Neural cell (in vitro differentiated cells): ENCODE measurements at regions not wholly inside any gene's neighbourhood (a gene's known extent, or its start where the extent isn't known, plus 50 kb on each side); places are given as distances from the start of the nearest gene placed in this dataset.
"Not testable (repeated sequence)": the region's sequence is repeated elsewhere in the genome, so short reads cannot be mapped to it uniquely, and the experiment has no call there.

Experiments
- H2AFZ ChIP-seq: fragments of 200-600, 300-800 bp; sonication (generic), shearing (Covaris generic); 2 replicates; pipeline ENCODE4 v1.6.0; 2014; ENCODE audit warnings: low read depth, mild to moderate bottlenecking, antibody characterized with exemption, low read length, moderate library complexity
- H3F3A ChIP-seq: fragments of 200-600 bp; shearing (Covaris generic); 2 replicates; pipeline ENCODE4 v1.6.1; 2016; ENCODE audit warnings: mild to moderate bottlenecking, moderate library complexity, mixed read lengths, antibody characterized with exemption, low read length; ENCODE audit not compliant: insufficient read depth, poor library complexity, severe bottlenecking
- H3K27ac ChIP-seq: fragments of 200-600, 300-800 bp; sonication (generic), shearing (Covaris generic); 2 replicates; pipeline ENCODE4 v1.5.1; 2014; ENCODE audit warnings: mild to moderate bottlenecking, low read length, moderate library complexity
- H3K27me3 ChIP-seq: fragments of 300-800, 200-600 bp; sonication (generic), shearing (Covaris generic); 2 replicates; pipeline ENCODE4 v1.6.0; 2014; ENCODE audit warnings: mild to moderate bottlenecking, low read depth, low read length, moderate library complexity; ENCODE audit not compliant: insufficient read depth
- H3K36me3 ChIP-seq: fragments of 300-800, 200-600 bp; sonication (generic), shearing (Covaris generic); 2 replicates; pipeline ENCODE4 v1.5.1; 2014; ENCODE audit warnings: mild to moderate bottlenecking, antibody characterized with exemption, low read length, moderate library complexity; ENCODE audit not compliant: insufficient read depth
- H3K4me2 ChIP-seq: fragments of 300-800, 200-600 bp; sonication (generic), shearing (Covaris generic); 2 replicates; pipeline ENCODE4 v1.6.0; 2014; ENCODE audit warnings: mild to moderate bottlenecking, low read length
- H3K4me3 ChIP-seq: fragments of 300-800, 200-600 bp; sonication (generic), shearing (Covaris generic); 2 replicates; pipeline ENCODE4 v1.5.1; 2014; ENCODE audit warnings: mild to moderate bottlenecking, low read length, moderate library complexity
- H3K79me2 ChIP-seq: fragments of 200-600 bp; shearing (Covaris generic); replicated peaks from 2 replicates; pipeline ENCODE4 v1.6.0; 2014; ENCODE audit warnings: mild to moderate bottlenecking, low read length, moderate library complexity; ENCODE audit not compliant: insufficient read depth
- H3K9ac ChIP-seq: fragments of 300-800, 200-600 bp; sonication (generic), shearing (Covaris generic); 2 replicates; pipeline ENCODE4 v1.6.1; 2016; ENCODE audit warnings: mild to moderate bottlenecking, low read length, mixed read lengths
- H3K9me2 ChIP-seq: fragments of 200-600 bp; shearing (Covaris generic); 2 replicates; pipeline ENCODE4 v1.6.1; 2016; ENCODE audit warnings: mild to moderate bottlenecking, low read length, mixed read lengths; ENCODE audit not compliant: insufficient read depth
- H3K9me3 ChIP-seq: fragments of 200-600, 300-800 bp; sonication (generic), shearing (Covaris generic); 2 replicates; pipeline ENCODE4 v1.6.1; 2016; ENCODE audit warnings: mild to moderate bottlenecking, mixed run types, low read length, moderate library complexity, mixed read lengths
- H4K20me1 ChIP-seq: fragments of 200-600 bp; shearing (Covaris generic); 2 replicates; pipeline ENCODE4 v1.6.1; 2016; ENCODE audit warnings: mild to moderate bottlenecking, mixed run types; ENCODE audit not compliant: insufficient read depth
- EP300 ChIP-seq: fragments of 450-650 bp; conservative IDR thresholded peaks from 2 replicates; pipeline ENCODE4 v1.6.1; 2014; ENCODE audit warnings: antibody characterized with exemption, mild to moderate bottlenecking, moderate library complexity; ENCODE audit not compliant: poor library complexity, severe bottlenecking
- EZH2 ChIP-seq: fragments of 200-600, 300-800 bp; shearing (Covaris generic), sonication (generic); IDR thresholded peaks from 2 replicates; pipeline ENCODE4 v1.6.1; 2014; ENCODE audit warnings: antibody characterized with exemption, low read length, borderline replicate concordance, mild to moderate bottlenecking; ENCODE audit not compliant: insufficient read depth, poor library complexity, severe bottlenecking
- MXI1 ChIP-seq: fragments of 450-650 bp; conservative IDR thresholded peaks from 2 replicates; pipeline ENCODE4 v1.6.1; 2014; ENCODE audit warnings: antibody characterized with exemption, mild to moderate bottlenecking; ENCODE audit not compliant: poor library complexity, severe bottlenecking
- POLR2AphosphoS5 ChIP-seq: IDR thresholded peaks from 2 replicates; pipeline ENCODE4 v1.6.1; 2012
- RAD21 ChIP-seq: fragments of 450-650 bp; conservative IDR thresholded peaks from 2 replicates; pipeline ENCODE4 v1.6.1; 2014; ENCODE audit warnings: antibody characterized with exemption, mild to moderate bottlenecking, moderate library complexity
- SMC3 ChIP-seq: fragments of 450-650 bp; conservative IDR thresholded peaks from 2 replicates; pipeline ENCODE4 v1.6.1; 2014; ENCODE audit warnings: antibody characterized with exemption, mild to moderate bottlenecking, moderate library complexity; ENCODE audit not compliant: poor library complexity
- TAF1 ChIP-seq: IDR thresholded peaks from 2 replicates; pipeline ENCODE4 v1.6.1; 2012; ENCODE audit warnings: low read depth
- TF ChIP-seq, protein P1 (sequence below): IDR thresholded peaks from 2 replicates; pipeline ENCODE4 v1.6.1; 2012; ENCODE audit warnings: borderline replicate concordance
- TF ChIP-seq, protein P2 (sequence below): fragments of 450-650 bp; IDR thresholded peaks from 2 replicates; pipeline ENCODE4 v1.5.1; 2014; ENCODE audit warnings: antibody characterized with exemption, mild to moderate bottlenecking, moderate library complexity; ENCODE audit not compliant: poor library complexity, severe bottlenecking

DNA sequence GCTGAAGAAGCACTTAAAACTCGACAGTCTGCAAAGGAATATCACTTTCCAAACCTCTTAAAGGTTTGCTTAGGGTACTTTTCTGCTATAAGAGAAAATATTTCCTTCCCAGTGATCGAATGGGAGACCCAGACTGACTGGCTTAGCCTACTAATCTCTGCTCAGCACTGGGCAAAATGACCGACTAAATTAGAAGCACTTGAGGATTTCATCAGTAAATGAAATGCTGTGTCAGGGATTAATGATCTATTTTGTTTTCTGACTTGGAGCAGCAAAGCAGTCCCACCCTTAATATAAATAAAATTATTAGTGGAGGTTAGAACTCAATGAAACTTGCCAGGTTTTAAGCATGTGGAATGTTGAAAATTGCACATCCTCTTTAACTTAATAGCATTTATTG is 411.6 kb downstream of the NEBL start:
- Histone ChIP-seq H3K27ac (no peak overlapping the region), H3K4me2 (no peak overlapping the region), H2AFZ (no peak overlapping the region), H3K4me3 (no peak overlapping the region), H3K9me3 (no peaks in the 10 kb centered on the region), H3K36me3 (no peaks in the 10 kb centered on the region), H3K79me2 (no peaks in the 10 kb centered on the region), H3F3A (no peaks in the 10 kb centered on the region), H3K9ac (no peak overlapping the region), H3K27me3 (no peaks in the 10 kb centered on the region), H4K20me1 (no peaks in the 10 kb centered on the region), H3K9me2 (no peaks in the 10 kb centered on the region)
- TF ChIP-seq RAD21, result no peak

DNA sequence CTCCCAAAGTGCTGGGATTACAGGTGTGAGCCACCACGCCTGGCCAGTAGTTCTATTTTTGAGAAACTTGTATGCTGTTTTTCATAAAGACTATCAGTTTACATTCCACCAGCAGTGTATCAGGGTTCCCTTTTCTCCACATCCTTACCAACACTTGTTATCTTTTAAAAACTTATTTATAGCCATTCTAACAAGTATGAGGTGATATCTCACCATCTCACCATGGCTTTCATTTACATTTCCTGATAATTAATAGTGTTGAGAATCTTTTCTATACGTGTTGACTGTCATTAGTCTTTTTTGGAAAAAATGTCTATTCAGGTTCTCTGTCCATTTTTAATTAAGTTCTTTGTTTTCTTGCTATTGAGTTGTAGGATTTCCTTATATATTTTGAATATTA is 416.1 kb downstream of the NEBL start:
- H3K27ac ChIP-seq, result no peak overlapping the region

DNA sequence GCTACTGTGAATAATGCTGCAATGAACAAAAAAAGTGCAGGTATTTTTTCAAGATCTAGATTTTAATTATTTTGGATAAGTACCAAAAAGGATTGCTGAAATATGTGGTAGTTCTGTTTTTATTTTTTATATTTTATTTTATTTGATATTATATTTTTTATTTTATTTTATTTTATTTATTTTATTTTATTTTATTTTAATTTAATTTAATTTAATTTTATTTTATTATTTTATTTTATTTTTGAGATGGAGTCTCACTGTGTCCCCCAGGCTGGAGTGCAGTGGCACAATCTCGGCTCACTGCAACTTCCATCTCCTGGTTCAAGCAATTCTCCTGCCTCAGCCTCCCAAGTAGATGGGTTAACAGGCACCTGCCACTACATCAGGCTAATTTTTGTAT is 416.5 kb downstream of the NEBL start:
- not testable (repeated sequence) for H4K20me1 ChIP-seq, H2AFZ ChIP-seq, H3F3A ChIP-seq, H3K4me2 ChIP-seq, H3K9ac ChIP-seq, H3K79me2 ChIP-seq, H3K9me2 ChIP-seq, H3K27ac ChIP-seq, H3K27me3 ChIP-seq, H3K9me3 ChIP-seq, H3K36me3 ChIP-seq, H3K4me3 ChIP-seq

More for the DNA sequence above, 416.1 kb downstream of the NEBL start:
- no peaks in the 10 kb centered on the region for H3F3A ChIP-seq
- no peak overlapping the region for H3K4me3 ChIP-seq
- no peak overlapping the region for H3K4me2 ChIP-seq
- no peaks in the 10 kb centered on the region for H3K36me3 ChIP-seq
- H3K9me2 ChIP-seq, result no peaks in the 10 kb centered on the region
- no peaks in the 10 kb centered on the region for H3K27me3 ChIP-seq
- no peaks in the 10 kb centered on the region for H3K79me2 ChIP-seq
- no peaks in the 10 kb centered on the region for H3K9me3 ChIP-seq
- no peak for TF ChIP-seq MXI1
- no peak for TF ChIP-seq TAF1
- TF ChIP-seq POLR2AphosphoS5, result no peak
- TF ChIP-seq SMC3, result no peak
- TF ChIP-seq, protein P1, sequence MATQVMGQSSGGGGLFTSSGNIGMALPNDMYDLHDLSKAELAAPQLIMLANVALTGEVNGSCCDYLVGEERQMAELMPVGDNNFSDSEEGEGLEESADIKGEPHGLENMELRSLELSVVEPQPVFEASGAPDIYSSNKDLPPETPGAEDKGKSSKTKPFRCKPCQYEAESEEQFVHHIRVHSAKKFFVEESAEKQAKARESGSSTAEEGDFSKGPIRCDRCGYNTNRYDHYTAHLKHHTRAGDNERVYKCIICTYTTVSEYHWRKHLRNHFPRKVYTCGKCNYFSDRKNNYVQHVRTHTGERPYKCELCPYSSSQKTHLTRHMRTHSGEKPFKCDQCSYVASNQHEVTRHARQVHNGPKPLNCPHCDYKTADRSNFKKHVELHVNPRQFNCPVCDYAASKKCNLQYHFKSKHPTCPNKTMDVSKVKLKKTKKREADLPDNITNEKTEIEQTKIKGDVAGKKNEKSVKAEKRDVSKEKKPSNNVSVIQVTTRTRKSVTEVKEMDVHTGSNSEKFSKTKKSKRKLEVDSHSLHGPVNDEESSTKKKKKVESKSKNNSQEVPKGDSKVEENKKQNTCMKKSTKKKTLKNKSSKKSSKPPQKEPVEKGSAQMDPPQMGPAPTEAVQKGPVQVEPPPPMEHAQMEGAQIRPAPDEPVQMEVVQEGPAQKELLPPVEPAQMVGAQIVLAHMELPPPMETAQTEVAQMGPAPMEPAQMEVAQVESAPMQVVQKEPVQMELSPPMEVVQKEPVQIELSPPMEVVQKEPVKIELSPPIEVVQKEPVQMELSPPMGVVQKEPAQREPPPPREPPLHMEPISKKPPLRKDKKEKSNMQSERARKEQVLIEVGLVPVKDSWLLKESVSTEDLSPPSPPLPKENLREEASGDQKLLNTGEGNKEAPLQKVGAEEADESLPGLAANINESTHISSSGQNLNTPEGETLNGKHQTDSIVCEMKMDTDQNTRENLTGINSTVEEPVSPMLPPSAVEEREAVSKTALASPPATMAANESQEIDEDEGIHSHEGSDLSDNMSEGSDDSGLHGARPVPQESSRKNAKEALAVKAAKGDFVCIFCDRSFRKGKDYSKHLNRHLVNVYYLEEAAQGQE, result no peak
- TF ChIP-seq EZH2, result no peak
- TF ChIP-seq, protein P2, sequence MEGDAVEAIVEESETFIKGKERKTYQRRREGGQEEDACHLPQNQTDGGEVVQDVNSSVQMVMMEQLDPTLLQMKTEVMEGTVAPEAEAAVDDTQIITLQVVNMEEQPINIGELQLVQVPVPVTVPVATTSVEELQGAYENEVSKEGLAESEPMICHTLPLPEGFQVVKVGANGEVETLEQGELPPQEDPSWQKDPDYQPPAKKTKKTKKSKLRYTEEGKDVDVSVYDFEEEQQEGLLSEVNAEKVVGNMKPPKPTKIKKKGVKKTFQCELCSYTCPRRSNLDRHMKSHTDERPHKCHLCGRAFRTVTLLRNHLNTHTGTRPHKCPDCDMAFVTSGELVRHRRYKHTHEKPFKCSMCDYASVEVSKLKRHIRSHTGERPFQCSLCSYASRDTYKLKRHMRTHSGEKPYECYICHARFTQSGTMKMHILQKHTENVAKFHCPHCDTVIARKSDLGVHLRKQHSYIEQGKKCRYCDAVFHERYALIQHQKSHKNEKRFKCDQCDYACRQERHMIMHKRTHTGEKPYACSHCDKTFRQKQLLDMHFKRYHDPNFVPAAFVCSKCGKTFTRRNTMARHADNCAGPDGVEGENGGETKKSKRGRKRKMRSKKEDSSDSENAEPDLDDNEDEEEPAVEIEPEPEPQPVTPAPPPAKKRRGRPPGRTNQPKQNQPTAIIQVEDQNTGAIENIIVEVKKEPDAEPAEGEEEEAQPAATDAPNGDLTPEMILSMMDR, result no peak
- no peak for TF ChIP-seq RAD21
- no peak for TF ChIP-seq EP300
- H2AFZ ChIP-seq, result no peak overlapping the region
- no peaks in the 10 kb centered on the region for H4K20me1 ChIP-seq
- no peak overlapping the region for H3K9ac ChIP-seq
